ENCODE measurements at regions not wholly inside any gene's neighbourhood (a gene's known extent, or its start where the extent isn't known, plus 50 kb on each side); places are given as distances from the start of the nearest gene placed in this dataset.
A peak's percentile ranks its signal among the peaks of the same experiment; 100 is the strongest.

GRCh38 chr17:6938637-6939036 is 57.2 kb upstream of the ALOX12 start:
- H3K36me3 ChIP-seq: no peaks in the 10 kb centered on the region
- FAIRE-seq: no peak
- TF ChIP-seq CTCF (IDR thresholded peaks at IDR 0.05): no peak
- intact Hi-C loops (cut with DNase I): no loop called here
- H3K9me3 ChIP-seq: no peaks in the 10 kb centered on the region
- H3K27ac ChIP-seq: no peak overlapping the region
- no peaks in the 10 kb centered on the region for H3K27me3 ChIP-seq
- no peak overlapping the region for H3K4me3 ChIP-seq
- H3K4me1 ChIP-seq: no peaks in the 10 kb centered on the region
- no peak for DNase-seq
- WGBS, 2 donors: 73 to 84% methylated on average over 3 of the region's 3 CpGs
- no peak for ATAC-seq

GRCh38 chr17:6940186-6940649 is 55.6 kb upstream of the ALOX12 start:
- TF ChIP-seq CTCF (IDR thresholded peaks at IDR 0.05): no peak

GRCh38 chr17:6941989-6942388 is 53.9 kb upstream of the ALOX12 start:
- no peak for FAIRE-seq
- Histone ChIP-seq H3K4me3 (no peak overlapping the region), H3K4me1 (no peaks in the 10 kb centered on the region), H3K27ac (no peak overlapping the region), H3K36me3 (no peaks in the 10 kb centered on the region), H3K9me3 (no peaks in the 10 kb centered on the region), H3K27me3 (no peaks in the 10 kb centered on the region)
- 91% methylated on average over 5 of the region's 5 CpGs for WGBS, 2 donors
- intact Hi-C loops (cut with DNase I): no loop called here
- DNase-seq: no peak
- ATAC-seq: peak in 1 of 4 donors; percentile 11
- TF ChIP-seq CTCF (IDR thresholded peaks at IDR 0.05): no peak

More at GRCh38 chr17:6940186-6940649, 55.6 kb upstream of the ALOX12 start:
- DNase-seq: no peak
- H3K4me3 ChIP-seq: peak overlapping the region in 1 of 4 donors; percentile 19
- ATAC-seq: peak in 1 of 4 donors; percentile 47
- H3K36me3 ChIP-seq: no peaks in the 10 kb centered on the region
- no peak for FAIRE-seq
- no peaks in the 10 kb centered on the region for H3K4me1 ChIP-seq
- no peaks in the 10 kb centered on the region for H3K9me3 ChIP-seq
- H3K27me3 ChIP-seq: no peaks in the 10 kb centered on the region
- no peak overlapping the region for H3K27ac ChIP-seq
- intact Hi-C loops (cut with DNase I): no loop called here
- WGBS, 2 donors: 85 to 93% methylated on average over 7 of the region's 7 CpGs

- TF ChIP-seq CTCF (IDR thresholded peaks at IDR 0.05): no peak
- no peak for ATAC-seq
- no peaks in the 10 kb centered on the region for H3K27me3 ChIP-seq
- 69 to 81% methylated on average over 4 of the region's 4 CpGs for WGBS, 2 donors
- no peaks in the 10 kb centered on the region for H3K4me1 ChIP-seq
- no peak overlapping the region for H3K27ac ChIP-seq
- no peak for DNase-seq
- intact Hi-C loops (cut with DNase I): no loop called here
- no peaks in the 10 kb centered on the region for H3K9me3 ChIP-seq
- FAIRE-seq: no peak
- H3K36me3 ChIP-seq: no peaks in the 10 kb centered on the region
- H3K4me3 ChIP-seq: no peak overlapping the region
Observed at GRCh38 chr17:6943406-6943805, 52.4 kb upstream of the ALOX12 start.
